ENCODE measurements at regions not wholly inside any gene's neighbourhood (a gene's known extent, or its start where the extent isn't known, plus 50 kb on each side); places are given as distances from the start of the nearest gene placed in this dataset.

GRCh38 chr6:44058617-44059358 is 68.5 kb downstream of the MRPL14 start (continued):
- TF ChIP-seq ZNF484 (CRISPR knock-in tag; IDR thresholded peaks at IDR 0.05; ENCODE audit: borderline replicate concordance, low read depth) (no peak), MED13 (CRISPR knock-in tag; IDR thresholded peaks at IDR 0.05) (no peak), ZEB1 (IDR thresholded peaks at IDR 0.05; ENCODE audit: insufficient replicate concordance, low read depth) (no peak), ZNF446 (CRISPR knock-in tag; IDR thresholded peaks at IDR 0.05) (no peak), ZBTB26 (CRISPR knock-in tag; IDR thresholded peaks at IDR 0.05; ENCODE audit: borderline replicate concordance) (0 out of 2 replicates have a peak, but pooled peaks have one; percentile 62), NFKB2 (CRISPR knock-in tag; IDR thresholded peaks at IDR 0.05; ENCODE audit: borderline replicate concordance) (peak; percentile 57; the same call in 1 of the 2 replicates), ZBTB42 (CRISPR knock-in tag; IDR thresholded peaks at IDR 0.05) (no peak), HMGA1 (CRISPR knock-in tag; conservative IDR thresholded peaks at IDR 0.05) (no peak), NFIB (CRISPR knock-in tag; IDR thresholded peaks at IDR 0.05; ENCODE audit: borderline replicate concordance) (no peak), NBN (conservative IDR thresholded peaks at IDR 0.05) (no peak), HNRNPUL1 (IDR thresholded peaks at IDR 0.05; ENCODE audit: low read depth, low read length) (no peak), NCOR1 (IDR thresholded peaks at IDR 0.05; ENCODE audit: borderline replicate concordance, low read length) (no peak), USF2 (IDR thresholded peaks at IDR 0.05; ENCODE audit: low read depth, low read length) (no peak), USF2 (CRISPR knock-in tag; IDR thresholded peaks at IDR 0.05; ENCODE audit: borderline replicate concordance) (no peak), HOXA5 (CRISPR knock-in tag; IDR thresholded peaks at IDR 0.05) (no peak), ZNF367 (CRISPR knock-in tag; IDR thresholded peaks at IDR 0.05; ENCODE audit: borderline replicate concordance) (no peak), GABPB1 (CRISPR knock-in tag; IDR thresholded peaks at IDR 0.05) (peak; percentile 53), IKZF4 (CRISPR knock-in tag; IDR thresholded peaks at IDR 0.05; ENCODE audit: borderline replicate concordance, low read depth, not compliant biosample characterization) (no peak), ZNF317 (CRISPR knock-in tag; IDR thresholded peaks at IDR 0.05) (peak; percentile 84), ZBTB1 (CRISPR knock-in tag; IDR thresholded peaks at IDR 0.05; ENCODE audit: borderline replicate concordance) (no peak), NFYC (CRISPR knock-in tag; IDR thresholded peaks at IDR 0.05) (no peak; the same call in 1 of the 2 replicates), ZNF841 (CRISPR knock-in tag; IDR thresholded peaks at IDR 0.05; ENCODE audit: borderline replicate concordance) (no peak), U2AF1 (optimal IDR thresholded peaks at IDR 0.05; ENCODE audit: low read depth, low read length) (no peak), ZNF598 (CRISPR knock-in tag; IDR thresholded peaks at IDR 0.05; ENCODE audit: borderline replicate concordance) (no peak), KLF16 (CRISPR knock-in tag; IDR thresholded peaks at IDR 0.05) (no peak), ZFP1 (CRISPR knock-in tag; IDR thresholded peaks at IDR 0.05) (no peak), ZFP82 (CRISPR knock-in tag; IDR thresholded peaks at IDR 0.05; ENCODE audit: borderline replicate concordance) (no peak), ZNF780A (CRISPR knock-in tag; IDR thresholded peaks at IDR 0.05) (no peak), ZNF20 (CRISPR knock-in tag; IDR thresholded peaks at IDR 0.05) (no peak), GATAD2A (CRISPR knock-in tag; IDR thresholded peaks at IDR 0.05) (peak; percentile 78)
